Prostate gland (tissue), 2 donors: ENCODE measurements at regions not wholly inside any gene's neighbourhood (a gene's known extent, or its start where the extent isn't known, plus 50 kb on each side); places are given as distances from the start of the nearest gene placed in this dataset.

ENCODE experiments used
- DNase-seq: peaks from one replicate; pipeline ENCODE4 v3.0.0-alpha.2; 2019; ENCODE audit warnings: low spot score
- H3K27ac ChIP-seq, 2 donors: fragments of 200-600 bp; sonication (generic); 2 replicates each; pipeline ENCODE4 v1.5.1; 2017 to 2019
- H3K27me3 ChIP-seq: fragments of 200-600 bp; sonication (generic); replicated peaks from 2 replicates; pipeline ENCODE4 v1.5.1; 2019; ENCODE audit not compliant: insufficient read depth
- H3K36me3 ChIP-seq, 2 donors: fragments of 200-600 bp; sonication (generic); 1 replicate in 1 of 2; 2 replicates in 1 of 2; pipeline versions ENCODE4 v1.5.1 to v1.8.1; 2017 to 2019
- H3K4me1 ChIP-seq: fragments of 200-600 bp; sonication (generic); replicated peaks from 2 replicates; pipeline ENCODE4 v1.5.1; 2019
- H3K4me3 ChIP-seq, 2 donors: fragments of 200-600 bp; sonication (generic); 2 replicates each; pipeline ENCODE4 v1.5.1; 2017 to 2019
- H3K9me3 ChIP-seq: fragments of 200-600 bp; sonication (generic); 2 replicates; pipeline ENCODE4 v1.5.1; 2017
- POLR2A ChIP-seq: fragments of 450-650 bp; IDR thresholded peaks from one replicate; pipeline ENCODE4 v1.6.1; 2016; ENCODE audit warnings: antibody characterized with exemption, mild to moderate bottlenecking
- POLR2AphosphoS5 ChIP-seq: sonication (generic); formaldehyde crosslinking; IDR thresholded peaks from one replicate; pipeline ENCODE4 v1.6.1; 2017; ENCODE audit warnings: antibody characterized with exemption
- WGBS: methylation state at CpG from one replicate; pipeline ENCODE4 v1.1.5; 2018; 5-methylcytosine and 5-hydroxymethylcytosine counted together
- intact Hi-C: fragments of 100-400 bp; cut with DNase I; formaldehyde crosslinking; loops from one replicate; pipeline ENCODE4 v1.14.2; 2022
- TF ChIP-seq, protein P1 (sequence below), 4 experiments: fragments of 200-600 bp in 2 of 4; fragments of 450-650 bp in 2 of 4; sonication (generic) in 2 of 4; IDR thresholded peaks; 1 replicate in 3 of 4; 2 replicates in 1 of 4; pipeline ENCODE4 v1.5.1; 2016 to 2019; ENCODE audit warnings: antibody characterized with exemption in 4 of 4, mild to moderate bottlenecking in 2 of 4, moderate library complexity in 2 of 4

DNA sequence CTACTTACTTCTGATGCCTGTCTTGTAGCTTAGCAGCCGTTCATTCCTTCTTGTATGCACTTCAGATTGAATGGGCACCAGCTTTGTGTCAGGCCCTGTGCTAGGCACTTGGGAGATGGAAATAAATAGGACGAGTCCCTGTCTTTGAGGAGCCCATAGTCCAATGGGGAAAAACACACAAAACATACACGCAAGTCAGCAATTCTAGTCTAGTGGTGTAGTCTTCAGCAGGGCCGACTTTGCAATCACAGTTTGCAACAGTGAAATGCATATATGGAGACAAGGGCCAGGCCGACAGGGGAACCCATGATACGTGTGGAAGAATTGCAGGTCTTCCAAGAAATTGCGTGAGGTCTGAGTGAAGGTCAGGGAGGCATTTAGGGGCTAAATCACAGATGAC lies 262.6 kb downstream of the MAF start:
- TF ChIP-seq, protein P1, sequence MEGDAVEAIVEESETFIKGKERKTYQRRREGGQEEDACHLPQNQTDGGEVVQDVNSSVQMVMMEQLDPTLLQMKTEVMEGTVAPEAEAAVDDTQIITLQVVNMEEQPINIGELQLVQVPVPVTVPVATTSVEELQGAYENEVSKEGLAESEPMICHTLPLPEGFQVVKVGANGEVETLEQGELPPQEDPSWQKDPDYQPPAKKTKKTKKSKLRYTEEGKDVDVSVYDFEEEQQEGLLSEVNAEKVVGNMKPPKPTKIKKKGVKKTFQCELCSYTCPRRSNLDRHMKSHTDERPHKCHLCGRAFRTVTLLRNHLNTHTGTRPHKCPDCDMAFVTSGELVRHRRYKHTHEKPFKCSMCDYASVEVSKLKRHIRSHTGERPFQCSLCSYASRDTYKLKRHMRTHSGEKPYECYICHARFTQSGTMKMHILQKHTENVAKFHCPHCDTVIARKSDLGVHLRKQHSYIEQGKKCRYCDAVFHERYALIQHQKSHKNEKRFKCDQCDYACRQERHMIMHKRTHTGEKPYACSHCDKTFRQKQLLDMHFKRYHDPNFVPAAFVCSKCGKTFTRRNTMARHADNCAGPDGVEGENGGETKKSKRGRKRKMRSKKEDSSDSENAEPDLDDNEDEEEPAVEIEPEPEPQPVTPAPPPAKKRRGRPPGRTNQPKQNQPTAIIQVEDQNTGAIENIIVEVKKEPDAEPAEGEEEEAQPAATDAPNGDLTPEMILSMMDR (IDR thresholded peaks at IDR 0.05): no peak
- TF ChIP-seq POLR2A: no peak
- WGBS: 93% methylated on average over 7 of the region's 7 CpGs

DNA sequence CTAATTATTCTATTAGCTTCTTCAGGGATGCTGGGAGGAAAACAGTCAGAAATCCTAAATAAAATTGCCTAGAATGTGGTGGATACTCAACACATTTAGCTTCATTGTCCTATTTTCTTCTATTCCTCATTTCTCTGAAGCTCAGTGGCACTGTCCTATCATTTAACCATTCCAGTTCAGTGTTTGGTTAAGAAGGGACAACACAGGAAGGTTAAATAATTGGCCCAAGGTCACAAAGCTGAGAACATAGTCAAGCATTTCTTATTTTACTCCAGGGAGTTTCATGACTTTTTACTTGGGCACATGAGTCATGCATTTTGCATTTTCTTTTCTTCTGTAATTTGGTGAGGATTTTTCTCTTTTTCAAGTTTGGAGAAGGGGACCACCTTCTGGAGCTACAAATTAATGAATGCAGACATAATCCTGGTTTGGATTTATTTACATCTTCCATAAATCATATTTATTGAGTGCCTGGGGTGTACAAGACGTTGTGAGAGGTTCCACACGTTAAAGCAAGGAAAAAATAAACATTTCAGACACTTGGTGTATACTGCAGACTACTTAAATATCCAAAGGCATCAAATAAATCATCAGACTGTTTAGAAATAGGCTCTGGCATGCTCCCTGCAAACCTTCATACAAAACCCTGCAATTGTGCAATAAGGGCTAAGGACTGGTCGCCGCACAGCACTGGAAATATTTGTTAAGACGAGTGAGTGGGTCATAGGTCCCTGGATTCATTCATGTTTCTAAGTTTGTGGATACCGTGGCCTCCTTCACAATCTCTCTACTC lies 263.9 kb downstream of the MAF start:
- TF ChIP-seq, protein P1 (IDR thresholded peaks at IDR 0.05): no peak
- TF ChIP-seq POLR2A: no peak
- no peak for TF ChIP-seq POLR2AphosphoS5
- H3K36me3 ChIP-seq: no peaks in the 10 kb centered on the region
- WGBS: 36% methylated on average over 6 of the region's 6 CpGs
- H3K27me3 ChIP-seq: no peaks in the 10 kb centered on the region
- intact Hi-C loops: no loop called here
- H3K4me1 ChIP-seq: no peaks in the 10 kb centered on the region
- H3K4me3 ChIP-seq: no peak overlapping the region
- no peaks in the 10 kb centered on the region for H3K9me3 ChIP-seq
- no peak for DNase-seq
- H3K27ac ChIP-seq: no peak overlapping the region

More for the DNA sequence above, 262.6 kb downstream of the MAF start:
- DNase-seq: no peak
- no peaks in the 10 kb centered on the region for H3K9me3 ChIP-seq
- H3K36me3 ChIP-seq: no peaks in the 10 kb centered on the region
- H3K4me3 ChIP-seq: no peak overlapping the region
- H3K27me3 ChIP-seq: no peaks in the 10 kb centered on the region
- intact Hi-C loops: no loop called here
- no peak overlapping the region for H3K27ac ChIP-seq
- H3K4me1 ChIP-seq: no peaks in the 10 kb centered on the region

DNA sequence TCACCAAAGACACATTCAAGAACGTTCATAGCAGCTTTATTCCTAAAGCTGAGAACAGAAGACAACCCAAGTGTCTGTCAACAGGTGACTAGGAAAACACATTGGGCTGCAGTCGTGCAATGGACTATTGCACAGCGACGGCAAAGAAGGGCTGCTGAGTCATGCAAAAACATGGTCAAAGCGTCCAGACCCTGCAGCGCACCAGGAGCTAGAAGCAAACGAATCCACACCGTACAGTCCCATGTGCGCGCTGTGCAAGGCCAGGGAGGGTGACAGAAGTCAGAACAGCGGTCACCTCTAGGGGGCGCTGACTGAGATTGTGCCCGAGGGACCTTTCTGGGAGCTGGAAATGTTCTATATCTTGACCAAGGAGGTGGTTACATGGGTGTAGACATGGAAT lies 266.4 kb downstream of the MAF start:
- Histone ChIP-seq H3K9me3 (no peaks in the 10 kb centered on the region), H3K4me3 (no peak overlapping the region), H3K4me1 (no peaks in the 10 kb centered on the region), H3K27me3 (no peaks in the 10 kb centered on the region), H3K36me3 (no peaks in the 10 kb centered on the region), H3K27ac (no peak overlapping the region)
- intact Hi-C loops: no loop called here
- 79% methylated on average over 13 of the region's 13 CpGs for WGBS
- TF ChIP-seq POLR2AphosphoS5: no peak
- TF ChIP-seq, protein P1 (IDR thresholded peaks at IDR 0.05): no peak
- no peak for TF ChIP-seq POLR2A
- DNase-seq: no peak

DNA sequence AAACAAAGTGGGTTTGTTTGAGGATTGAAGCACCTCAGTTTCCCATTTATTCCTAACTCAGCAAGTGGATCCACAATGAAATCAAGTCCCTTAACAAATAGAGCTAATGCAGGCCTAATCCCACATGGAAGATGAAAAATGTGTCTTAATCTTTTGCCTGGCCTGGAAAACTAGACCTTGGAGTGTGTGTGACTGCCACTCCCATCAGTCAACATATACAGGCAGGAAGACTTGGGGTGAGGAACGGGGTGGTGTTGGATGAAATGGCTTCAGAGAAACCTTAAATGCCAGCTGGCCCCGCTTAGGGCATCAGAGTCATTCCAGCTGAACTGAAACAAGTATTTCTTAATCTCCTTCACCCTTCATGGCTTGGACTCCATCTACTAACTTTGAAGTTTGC lies 269.5 kb downstream of the MAF start:
- 86% methylated on average over 2 of the region's 2 CpGs for WGBS
- no peak for DNase-seq

More for the DNA sequence above, 269.5 kb downstream of the MAF start:
- Histone ChIP-seq H3K9me3 (no peaks in the 10 kb centered on the region), H3K36me3 (no peaks in the 10 kb centered on the region), H3K27ac (no peak overlapping the region), H3K27me3 (no peaks in the 10 kb centered on the region), H3K4me3 (no peak overlapping the region), H3K4me1 (no peaks in the 10 kb centered on the region)
- TF ChIP-seq POLR2A: no peak
- TF ChIP-seq, protein P1 (IDR thresholded peaks at IDR 0.05): no peak
- no peak for TF ChIP-seq POLR2AphosphoS5
- intact Hi-C loops: no loop called here
